GM10248 (cell line): ENCODE measurements at regions not wholly inside any gene's neighbourhood (a gene's known extent, or its start where the extent isn't known, plus 50 kb on each side); places are given as distances from the start of the nearest gene placed in this dataset.

Experiments
- CTCF ChIA-PET: fragments of 300-600 bp; sonication (Branson Sonifier 250); formaldehyde crosslinking; extraction: SDS; loops from one replicate; lab custom pipeline; 2021; ENCODE audit warnings: antibody characterized with exemption; lab: Yijun Ruan, JAX
- POLR2A ChIA-PET: fragments of 350-650 bp; sonication (Branson Sonifier 250); formaldehyde crosslinking; extraction: SDS; loops from one replicate; lab custom pipeline; 2020; ENCODE audit warnings: antibody characterized with exemption; lab: Yijun Ruan, JAX
- DNase-seq: peaks from one replicate; pipeline ENCODE4 v3.0.0; 2012; ENCODE audit errors: extremely low spot score
- TF ChIP-seq, protein P1 (sequence below): IDR thresholded peaks from 2 replicates; pipeline ENCODE4 v1.5.1; 2012; ENCODE audit warnings: mild to moderate bottlenecking, low read depth; ENCODE audit errors: extremely low read depth, missing control alignments, control extremely low read depth

DNA sequence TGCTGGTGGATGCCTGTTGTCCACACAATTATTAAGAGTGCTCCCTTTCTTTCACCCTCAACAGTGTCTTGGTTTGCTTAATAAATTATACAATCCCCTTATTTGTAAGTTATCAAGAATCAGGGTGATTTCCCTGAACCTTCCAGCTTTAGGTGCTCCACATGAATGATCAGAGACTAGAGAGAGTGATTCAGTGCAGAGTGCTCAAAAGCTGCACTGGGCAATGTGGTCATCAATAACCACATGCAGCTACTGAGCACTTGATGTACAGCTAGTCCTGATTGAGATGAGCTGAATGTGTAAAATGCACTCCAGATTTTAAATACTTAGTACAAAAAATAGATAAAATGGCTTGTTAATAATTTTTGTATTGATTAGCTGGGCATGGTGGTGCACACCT lies 76.8 kb upstream of the TRIO start:
- CTCF ChIA-PET, result interaction anchor here (1.1 to 1.8 kb wide), 2 partner anchors 9 to 50 kb away, joined by 3 to 10 read pairs; no protein-coding TSS in a partner anchor
- no peak for DNase-seq
- POLR2A ChIA-PET, result no interaction called here
- TF ChIP-seq, protein P1, sequence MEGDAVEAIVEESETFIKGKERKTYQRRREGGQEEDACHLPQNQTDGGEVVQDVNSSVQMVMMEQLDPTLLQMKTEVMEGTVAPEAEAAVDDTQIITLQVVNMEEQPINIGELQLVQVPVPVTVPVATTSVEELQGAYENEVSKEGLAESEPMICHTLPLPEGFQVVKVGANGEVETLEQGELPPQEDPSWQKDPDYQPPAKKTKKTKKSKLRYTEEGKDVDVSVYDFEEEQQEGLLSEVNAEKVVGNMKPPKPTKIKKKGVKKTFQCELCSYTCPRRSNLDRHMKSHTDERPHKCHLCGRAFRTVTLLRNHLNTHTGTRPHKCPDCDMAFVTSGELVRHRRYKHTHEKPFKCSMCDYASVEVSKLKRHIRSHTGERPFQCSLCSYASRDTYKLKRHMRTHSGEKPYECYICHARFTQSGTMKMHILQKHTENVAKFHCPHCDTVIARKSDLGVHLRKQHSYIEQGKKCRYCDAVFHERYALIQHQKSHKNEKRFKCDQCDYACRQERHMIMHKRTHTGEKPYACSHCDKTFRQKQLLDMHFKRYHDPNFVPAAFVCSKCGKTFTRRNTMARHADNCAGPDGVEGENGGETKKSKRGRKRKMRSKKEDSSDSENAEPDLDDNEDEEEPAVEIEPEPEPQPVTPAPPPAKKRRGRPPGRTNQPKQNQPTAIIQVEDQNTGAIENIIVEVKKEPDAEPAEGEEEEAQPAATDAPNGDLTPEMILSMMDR, result no peak

DNA sequence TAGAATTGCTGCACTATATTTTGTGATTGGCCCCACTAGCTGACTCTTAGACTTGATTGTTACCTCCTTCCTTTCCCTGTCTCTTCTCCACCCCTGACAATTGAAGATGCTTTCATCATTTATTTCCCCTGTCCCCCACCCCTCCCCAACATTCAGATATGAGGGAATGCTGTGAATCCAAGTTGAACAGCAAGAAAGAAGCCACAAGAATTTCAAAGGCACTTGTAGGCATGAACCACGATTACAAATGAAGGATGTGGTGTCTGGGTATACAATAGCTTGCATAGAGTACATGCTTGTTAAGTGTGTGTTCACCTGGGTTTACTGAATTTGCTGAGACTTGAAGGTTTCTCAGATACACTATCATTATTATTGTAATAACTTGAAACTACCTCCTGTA lies 78.3 kb upstream of the TRIO start:
- DNase-seq, result no peak
- ChIA-PET CTCF (interaction anchor here (1.0 to 1.8 kb wide), 3 partner anchors 11 to 49 kb away, joined by 3 to 10 read pairs (median 3); no protein-coding TSS in a partner anchor), POLR2A (no interaction called here)
- TF ChIP-seq, protein P1, result no peak

DNA sequence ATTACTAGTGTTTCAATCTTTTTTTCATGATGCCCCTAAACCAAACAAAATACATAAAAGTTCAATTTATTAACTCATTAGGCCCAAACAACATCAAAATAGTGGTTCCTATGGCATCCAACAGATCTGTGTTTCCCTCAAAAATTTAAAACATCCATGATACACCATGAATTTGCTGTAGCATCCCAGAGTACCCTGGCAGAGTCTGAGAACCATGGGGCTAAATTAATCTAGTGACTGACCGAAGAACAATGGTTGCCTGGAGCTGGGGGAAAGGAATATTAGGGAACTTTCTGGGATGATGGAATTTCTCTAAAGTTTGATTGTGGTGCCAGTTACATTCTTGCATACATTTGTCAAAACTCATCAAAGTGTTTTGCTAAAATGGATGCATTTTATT lies 79.5 kb upstream of the TRIO start:
- ChIA-PET CTCF (interaction anchor here (1.7 kb wide), 1 partner anchor 20 kb away, joined by 4 read pairs; no protein-coding TSS in a partner anchor), POLR2A (no interaction called here)
- TF ChIP-seq, protein P1, result no peak
- DNase-seq, result no peak

DNA sequence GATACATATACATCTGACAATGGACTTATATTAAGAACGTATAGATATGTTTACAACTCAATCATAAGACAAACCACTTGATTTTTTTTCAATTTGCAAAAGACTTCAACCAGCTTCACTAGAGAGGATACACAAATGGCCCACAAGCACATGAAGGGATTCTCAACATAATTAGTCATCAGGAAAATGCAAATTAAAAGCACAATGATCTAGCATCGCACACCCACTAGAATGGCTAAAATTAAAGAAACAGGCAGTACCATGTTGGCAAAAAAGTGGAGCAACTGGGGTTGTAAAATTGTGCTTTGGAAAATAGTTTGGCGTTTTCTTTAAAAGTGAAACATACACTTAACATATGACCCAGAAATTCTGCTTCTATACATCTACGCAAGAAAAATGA lies 80.0 kb upstream of the TRIO start:
- ChIA-PET CTCF (interaction anchor here (1.7 kb wide), 1 partner anchor 20 kb away, joined by 4 read pairs; no protein-coding TSS in a partner anchor), POLR2A (no interaction called here)
- DNase-seq, result no peak

DNA sequence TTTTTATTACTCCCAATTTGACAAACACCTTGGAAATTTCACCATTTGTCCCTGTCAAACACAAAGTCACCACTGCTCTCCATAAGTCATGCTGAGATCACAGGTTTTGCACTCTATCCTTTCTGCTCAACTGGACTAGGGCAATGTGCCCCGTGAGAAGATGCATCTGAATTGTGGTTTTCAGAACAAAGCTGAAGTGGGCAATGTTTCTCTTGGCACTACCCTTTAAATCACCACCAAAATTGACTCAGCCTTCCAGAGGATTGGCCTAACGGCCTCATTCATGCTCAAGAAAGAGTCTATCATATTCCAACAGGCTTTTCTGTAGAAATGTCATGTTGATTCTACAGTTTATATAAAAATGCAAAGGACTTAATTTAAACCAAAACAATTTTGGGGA lies 81.0 kb upstream of the TRIO start:
- POLR2A ChIA-PET, result no interaction called here
- DNase-seq, result no peak
- CTCF ChIA-PET, result interaction anchor here (1.7 kb wide), 1 partner anchor 19 kb away, joined by 4 read pairs; no protein-coding TSS in a partner anchor
- TF ChIP-seq, protein P1, result no peak

More for the DNA sequence above, 80.0 kb upstream of the TRIO start:
- TF ChIP-seq, protein P1, result no peak

DNA sequence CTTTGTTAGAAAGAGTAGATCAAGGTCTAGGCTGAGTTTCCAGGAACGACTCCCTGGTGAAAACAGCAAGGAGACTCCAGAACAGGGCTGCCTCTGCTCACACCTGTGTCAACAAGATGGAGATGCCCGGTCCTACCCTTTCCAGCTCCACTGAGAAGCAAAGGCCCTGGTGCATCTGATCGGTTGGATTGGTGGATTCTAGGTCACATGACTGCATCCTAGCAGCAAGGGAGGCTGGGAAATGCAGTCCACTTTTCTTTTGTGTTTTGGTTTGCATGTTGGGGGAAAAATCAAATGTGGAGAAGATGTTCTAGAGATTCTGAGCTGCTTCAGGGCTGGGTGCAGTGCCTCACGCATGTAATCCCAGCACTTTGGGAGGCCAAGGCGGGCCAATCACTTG lies 82.0 kb upstream of the TRIO start:
- POLR2A ChIA-PET, result no interaction called here
- CTCF ChIA-PET, result no interaction called here
- no peak for DNase-seq
- TF ChIP-seq, protein P1, result no peak
